ENCODE measurements at regions not wholly inside any gene's neighbourhood (a gene's known extent, or its start where the extent isn't known, plus 50 kb on each side); places are given as distances from the start of the nearest gene placed in this dataset.

DNA sequence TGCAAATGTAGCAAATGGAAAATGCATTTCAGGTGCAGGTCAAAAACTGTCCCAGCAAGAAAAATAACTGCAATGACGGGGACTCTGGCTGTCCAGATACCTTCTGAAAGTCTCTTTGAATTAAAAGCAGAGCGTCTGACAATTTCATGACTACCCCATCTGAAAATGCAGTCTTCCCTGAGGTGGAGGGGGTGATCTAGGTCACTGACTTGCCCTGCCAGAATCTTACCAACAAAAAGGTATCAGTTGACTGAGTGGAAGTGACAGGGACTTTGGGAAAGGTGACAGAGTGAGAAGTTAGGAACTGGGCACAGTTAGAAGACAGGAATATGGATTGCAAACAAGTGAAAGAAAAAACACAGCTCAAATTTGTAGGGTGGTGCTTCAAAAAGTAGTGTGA, 402.2 kb downstream of the DHX35 start:
- TF ChIP-seq, protein P1, sequence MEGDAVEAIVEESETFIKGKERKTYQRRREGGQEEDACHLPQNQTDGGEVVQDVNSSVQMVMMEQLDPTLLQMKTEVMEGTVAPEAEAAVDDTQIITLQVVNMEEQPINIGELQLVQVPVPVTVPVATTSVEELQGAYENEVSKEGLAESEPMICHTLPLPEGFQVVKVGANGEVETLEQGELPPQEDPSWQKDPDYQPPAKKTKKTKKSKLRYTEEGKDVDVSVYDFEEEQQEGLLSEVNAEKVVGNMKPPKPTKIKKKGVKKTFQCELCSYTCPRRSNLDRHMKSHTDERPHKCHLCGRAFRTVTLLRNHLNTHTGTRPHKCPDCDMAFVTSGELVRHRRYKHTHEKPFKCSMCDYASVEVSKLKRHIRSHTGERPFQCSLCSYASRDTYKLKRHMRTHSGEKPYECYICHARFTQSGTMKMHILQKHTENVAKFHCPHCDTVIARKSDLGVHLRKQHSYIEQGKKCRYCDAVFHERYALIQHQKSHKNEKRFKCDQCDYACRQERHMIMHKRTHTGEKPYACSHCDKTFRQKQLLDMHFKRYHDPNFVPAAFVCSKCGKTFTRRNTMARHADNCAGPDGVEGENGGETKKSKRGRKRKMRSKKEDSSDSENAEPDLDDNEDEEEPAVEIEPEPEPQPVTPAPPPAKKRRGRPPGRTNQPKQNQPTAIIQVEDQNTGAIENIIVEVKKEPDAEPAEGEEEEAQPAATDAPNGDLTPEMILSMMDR (IDR thresholded peaks at IDR 0.05; ENCODE audit: control insufficient read depth, insufficient read depth, low read depth, low read length, missing control alignments) = no peak
- H3K4me3 ChIP-seq (ENCODE audit: control insufficient read depth, low read depth, low read length) = no peak overlapping the region
- DNase-seq (ENCODE audit: low read depth) = no peak

DNA sequence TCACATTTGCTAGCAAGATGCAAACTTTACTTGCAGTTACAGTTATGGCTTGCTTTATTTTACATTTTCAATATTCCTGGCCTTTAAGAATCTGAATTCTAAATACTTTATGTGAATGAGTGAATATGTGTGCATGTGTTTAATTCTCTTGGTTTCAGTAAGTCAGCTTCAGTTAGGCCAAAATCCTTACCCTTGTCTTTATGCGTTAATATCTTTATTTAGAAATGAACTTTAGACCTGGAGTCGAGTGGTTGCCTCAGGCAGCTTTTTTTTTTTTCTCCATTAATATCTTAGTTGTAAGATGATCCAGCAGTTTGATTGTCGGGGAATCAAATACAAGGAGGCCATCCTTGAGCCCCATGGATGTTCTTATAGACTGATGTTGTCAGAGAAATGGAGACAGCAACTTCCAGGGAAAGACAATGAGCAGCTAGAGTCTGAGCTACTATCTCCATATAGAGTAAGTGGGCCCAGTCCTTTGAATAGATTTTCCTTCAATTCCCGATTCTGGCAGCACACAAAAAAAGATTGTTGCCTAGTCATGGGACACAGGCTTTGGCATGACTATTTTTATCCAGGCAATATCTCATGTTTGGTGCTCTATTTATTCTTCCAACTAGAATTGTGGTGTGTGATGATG, 398.0 kb downstream of the DHX35 start:
- H3K4me3 ChIP-seq (ENCODE audit: control insufficient read depth, low read depth, low read length) = no peak overlapping the region
- TF ChIP-seq, protein P1 (IDR thresholded peaks at IDR 0.05; ENCODE audit: control insufficient read depth, insufficient read depth, low read depth, low read length, missing control alignments) = no peak
- DNase-seq (ENCODE audit: low read depth) = no peak

DNA sequence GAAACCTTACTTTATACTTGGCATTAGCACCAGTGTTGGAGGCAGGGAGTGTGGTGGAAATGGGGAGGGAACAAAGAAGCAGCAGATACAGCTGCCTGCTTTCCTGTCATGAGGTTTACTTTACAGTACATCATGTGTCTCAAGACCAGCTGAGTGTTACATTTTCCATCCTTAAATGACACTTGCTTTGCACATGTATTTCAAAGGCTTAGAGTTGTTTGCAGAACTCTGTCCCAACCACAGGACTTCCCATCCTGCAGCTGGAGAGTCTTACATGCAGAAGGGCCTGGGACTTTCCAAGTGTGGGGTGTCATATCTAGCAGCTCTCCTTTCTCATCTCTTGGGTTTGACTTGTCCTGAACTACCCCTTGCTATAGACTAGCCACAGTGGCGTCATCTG, 395.9 kb downstream of the DHX35 start:
- H3K4me3 ChIP-seq (ENCODE audit: control insufficient read depth, low read depth, low read length) = no peak overlapping the region
- DNase-seq (ENCODE audit: low read depth) = no peak
- TF ChIP-seq, protein P1 (IDR thresholded peaks at IDR 0.05; ENCODE audit: control insufficient read depth, insufficient read depth, low read depth, low read length, missing control alignments) = no peak

DNA sequence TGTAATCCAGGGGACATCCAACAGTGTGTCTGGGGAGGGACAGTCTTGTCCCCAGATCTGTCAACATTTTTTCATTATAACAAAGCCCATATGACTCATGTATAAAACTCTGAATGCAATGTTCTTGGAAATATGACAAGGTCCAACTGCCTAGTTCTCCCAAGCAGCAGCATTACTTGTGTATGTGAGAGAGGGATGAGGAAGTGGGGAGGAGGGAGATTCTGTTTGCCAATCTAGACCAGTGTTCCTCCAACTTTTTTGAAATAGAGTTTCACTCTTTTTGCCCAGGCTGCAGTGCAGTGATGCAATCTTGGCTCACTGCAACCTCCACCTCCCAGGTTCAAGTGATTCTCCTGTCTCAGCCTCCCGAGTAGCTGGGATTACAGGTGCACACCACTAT, 394.8 kb downstream of the DHX35 start:
- TF ChIP-seq, protein P1 (IDR thresholded peaks at IDR 0.05; ENCODE audit: control insufficient read depth, insufficient read depth, low read depth, low read length, missing control alignments) = no peak
- DNase-seq (ENCODE audit: low read depth) = no peak
- H3K4me3 ChIP-seq (ENCODE audit: control insufficient read depth, low read depth, low read length) = no peak overlapping the region

DNA sequence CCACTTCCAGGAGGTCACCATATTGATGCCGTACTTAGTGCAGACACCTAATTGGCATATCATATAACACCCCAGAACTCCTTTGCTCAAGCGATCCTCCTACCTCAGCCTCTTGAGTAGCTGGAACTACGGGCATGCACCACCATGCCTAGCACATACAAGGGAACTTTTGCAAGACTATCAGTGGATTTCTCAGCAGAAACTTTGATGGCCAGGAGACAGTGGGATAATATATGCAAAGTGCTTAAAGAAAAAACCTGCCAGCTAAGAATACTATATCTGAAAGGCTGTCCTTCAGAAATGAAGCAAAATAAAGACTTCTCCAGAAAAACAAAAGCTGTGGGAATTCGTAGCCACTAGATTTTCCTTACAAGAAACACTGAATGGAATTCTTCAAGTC, 387.1 kb downstream of the DHX35 start:
- DNase-seq (ENCODE audit: low read depth) = no peak
- TF ChIP-seq, protein P1 (IDR thresholded peaks at IDR 0.05; ENCODE audit: control insufficient read depth, insufficient read depth, low read depth, low read length, missing control alignments) = no peak
- no peak overlapping the region for H3K4me3 ChIP-seq (ENCODE audit: control insufficient read depth, low read depth, low read length)

DNA sequence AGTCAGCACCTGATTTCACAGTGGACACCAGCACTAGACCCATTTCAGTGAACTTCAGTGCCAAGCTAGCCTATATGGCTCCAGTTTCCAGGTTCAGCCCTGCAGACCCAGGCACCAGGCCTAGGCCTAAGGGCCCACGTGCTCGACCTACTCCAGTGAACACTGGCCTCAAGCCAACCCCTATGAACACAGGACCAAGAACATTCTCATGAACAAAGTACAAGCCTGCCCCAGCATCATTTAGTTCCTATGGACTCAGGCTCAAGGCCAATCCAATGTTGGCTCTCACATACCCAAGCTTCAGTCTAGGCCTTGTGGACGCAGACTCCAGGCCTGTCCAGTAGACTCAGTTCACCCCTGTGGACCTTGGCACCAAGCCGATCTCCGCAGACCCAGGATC, 385.5 kb downstream of the DHX35 start:
- TF ChIP-seq, protein P1 (IDR thresholded peaks at IDR 0.05; ENCODE audit: control insufficient read depth, insufficient read depth, low read depth, low read length, missing control alignments) = no peak
- H3K4me3 ChIP-seq (ENCODE audit: control insufficient read depth, low read depth, low read length) = no peak overlapping the region
- no peak for DNase-seq (ENCODE audit: low read depth)

DNA sequence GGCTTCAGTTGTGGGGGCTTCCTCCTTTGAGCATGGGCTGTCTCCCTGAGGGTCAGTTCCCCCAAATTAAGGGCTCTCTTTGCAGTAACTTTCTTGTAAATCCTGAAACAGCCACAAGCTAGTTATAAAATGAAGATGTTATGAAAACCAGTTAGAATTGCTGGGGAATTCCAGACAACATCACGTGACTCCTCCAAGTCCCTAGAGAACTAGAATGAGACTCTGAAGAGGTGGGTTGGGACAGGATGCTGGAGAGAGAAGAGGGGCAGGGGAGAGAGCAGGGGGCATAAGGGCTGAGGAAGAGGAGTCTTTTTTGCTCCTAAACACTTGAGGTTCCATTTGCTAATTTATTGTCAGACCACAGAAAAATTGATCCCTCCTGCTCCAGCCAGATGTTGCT, 380.3 kb downstream of the DHX35 start:
- no peak for DNase-seq (ENCODE audit: low read depth)
- no peak overlapping the region for H3K4me3 ChIP-seq (ENCODE audit: control insufficient read depth, low read depth, low read length)
- TF ChIP-seq, protein P1 (IDR thresholded peaks at IDR 0.05; ENCODE audit: control insufficient read depth, insufficient read depth, low read depth, low read length, missing control alignments) = no peak
